ENCODE measurements at regions not wholly inside any gene's neighbourhood (a gene's known extent, or its start where the extent isn't known, plus 50 kb on each side); places are given as distances from the start of the nearest gene placed in this dataset.

DNA sequence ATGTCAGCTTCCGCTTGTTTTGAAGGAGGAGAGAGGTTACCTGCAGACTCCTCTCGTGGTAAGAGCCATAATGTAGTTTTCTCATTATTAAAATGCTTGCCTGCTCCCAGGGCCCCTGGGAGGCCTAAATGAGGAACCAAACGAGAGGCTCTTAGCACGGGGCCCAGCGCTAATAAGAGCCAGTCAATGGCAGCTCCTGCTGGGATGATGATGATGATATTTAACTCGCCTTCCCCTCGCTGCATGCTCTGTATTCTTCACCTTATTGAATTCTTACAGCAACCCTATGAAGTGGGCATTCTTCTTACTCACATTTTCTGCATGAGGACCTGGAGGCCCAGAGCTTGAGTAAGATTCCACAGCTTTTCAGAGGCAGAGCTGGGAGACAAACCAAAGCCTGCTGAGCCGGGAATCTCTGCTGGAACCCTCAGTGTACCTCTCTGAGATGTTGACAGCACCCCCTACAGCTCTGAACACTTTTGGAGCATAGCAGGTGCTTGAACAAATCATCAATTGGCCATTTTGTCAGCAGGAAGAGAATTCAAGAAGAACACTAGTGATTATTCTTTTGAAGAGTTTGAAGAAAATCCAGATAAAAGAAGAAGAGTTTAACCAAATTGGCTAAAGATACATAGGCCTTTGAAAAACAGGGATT lies 93.1 kb upstream of the HABP2 start:
- TF ChIP-seq SIN3A (IDR thresholded peaks at IDR 0.05; ENCODE audit: low read depth) (no peak), ZNF274 (IDR thresholded peaks at IDR 0.05; ENCODE audit: low read depth, low read length) (no peak), TCF7L2 (IDR thresholded peaks at IDR 0.05; ENCODE audit: borderline replicate concordance, extremely low read depth, insufficient read depth, insufficient read length) (no peak), EZH2phosphoT487 (IDR thresholded peaks at IDR 0.05; ENCODE audit: borderline replicate concordance) (no peak), MAX (IDR thresholded peaks at IDR 0.05) (no peak), REST (IDR thresholded peaks at IDR 0.05; ENCODE audit: low read depth) (no peak), EZH2 (IDR thresholded peaks at IDR 0.05) (no peak), POLR2A (IDR thresholded peaks at IDR 0.05; ENCODE audit: borderline replicate concordance, extremely low read depth, insufficient read depth, insufficient read length) (no peak), POLR2AphosphoS5 (IDR thresholded peaks at IDR 0.05; ENCODE audit: low read depth, low read length) (no peak), CEBPB (IDR thresholded peaks at IDR 0.05; ENCODE audit: low read depth) (no peak), JUND (IDR thresholded peaks at IDR 0.05) (no peak), CBX3 (IDR thresholded peaks at IDR 0.05; ENCODE audit: low read depth) (no peak), EGR1 (IDR thresholded peaks at IDR 0.05; ENCODE audit: low read depth) (no peak)
- TF ChIP-seq, protein P1, sequence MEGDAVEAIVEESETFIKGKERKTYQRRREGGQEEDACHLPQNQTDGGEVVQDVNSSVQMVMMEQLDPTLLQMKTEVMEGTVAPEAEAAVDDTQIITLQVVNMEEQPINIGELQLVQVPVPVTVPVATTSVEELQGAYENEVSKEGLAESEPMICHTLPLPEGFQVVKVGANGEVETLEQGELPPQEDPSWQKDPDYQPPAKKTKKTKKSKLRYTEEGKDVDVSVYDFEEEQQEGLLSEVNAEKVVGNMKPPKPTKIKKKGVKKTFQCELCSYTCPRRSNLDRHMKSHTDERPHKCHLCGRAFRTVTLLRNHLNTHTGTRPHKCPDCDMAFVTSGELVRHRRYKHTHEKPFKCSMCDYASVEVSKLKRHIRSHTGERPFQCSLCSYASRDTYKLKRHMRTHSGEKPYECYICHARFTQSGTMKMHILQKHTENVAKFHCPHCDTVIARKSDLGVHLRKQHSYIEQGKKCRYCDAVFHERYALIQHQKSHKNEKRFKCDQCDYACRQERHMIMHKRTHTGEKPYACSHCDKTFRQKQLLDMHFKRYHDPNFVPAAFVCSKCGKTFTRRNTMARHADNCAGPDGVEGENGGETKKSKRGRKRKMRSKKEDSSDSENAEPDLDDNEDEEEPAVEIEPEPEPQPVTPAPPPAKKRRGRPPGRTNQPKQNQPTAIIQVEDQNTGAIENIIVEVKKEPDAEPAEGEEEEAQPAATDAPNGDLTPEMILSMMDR (IDR thresholded peaks at IDR 0.05 in 2 of 3, conservative IDR thresholded peaks at IDR 0.05 in 1 of 3; ENCODE audit: borderline replicate concordance in 1 of 3, insufficient read depth in 1 of 3, low read depth in 2 of 3, low read length in 2 of 3): peak in 2 of 3 experiments; percentile 25 to 35; a peak in 2 of 6 replicates
